Caki2 (cell line): ENCODE measurements at regions not wholly inside any gene's neighbourhood (a gene's known extent, or its start where the extent isn't known, plus 50 kb on each side); places are given as distances from the start of the nearest gene placed in this dataset.

Experiments used
- DNase-seq: peaks from one replicate; pipeline ENCODE4 v3.0.0-alpha.2; 2015; ENCODE audit warnings: low read depth
- in situ Hi-C: cut with HindIII; loops from 2 replicates; pipeline ENCODE4 v1.10.0; 2016; ENCODE audit warnings: low sequenced_read_pairs, low pct_unique_long_range_greater_than_20kb, mixed read lengths

- in situ Hi-C loops: no loop called here
These were observed 63.0 kb upstream of the SIX2 start for GRCh38 chr2:45072064-45072861.

GRCh38 chr2:45070113-45070652 is 60.9 kb upstream of the SIX2 start:
- in situ Hi-C loops: no loop called here
- no peak for DNase-seq

More at GRCh38 chr2:45072064-45072861, 63.0 kb upstream of the SIX2 start:
- DNase-seq: no peak

- in situ Hi-C loops: no loop called here
- DNase-seq: no peak
These were observed 60.4 kb upstream of the SIX2 start for GRCh38 chr2:45069684-45070083.

- in situ Hi-C loops: no loop called here
- DNase-seq: no peak
These were observed 59.4 kb upstream of the SIX2 start for GRCh38 chr2:45068571-45069140.

- no peak for DNase-seq
- in situ Hi-C loops: no loop called here
These were observed 58.8 kb upstream of the SIX2 start for GRCh38 chr2:45067859-45068570.
